ENCODE measurements at regions not wholly inside any gene's neighbourhood (a gene's known extent, or its start where the extent isn't known, plus 50 kb on each side); places are given as distances from the start of the nearest gene placed in this dataset.

DNA sequence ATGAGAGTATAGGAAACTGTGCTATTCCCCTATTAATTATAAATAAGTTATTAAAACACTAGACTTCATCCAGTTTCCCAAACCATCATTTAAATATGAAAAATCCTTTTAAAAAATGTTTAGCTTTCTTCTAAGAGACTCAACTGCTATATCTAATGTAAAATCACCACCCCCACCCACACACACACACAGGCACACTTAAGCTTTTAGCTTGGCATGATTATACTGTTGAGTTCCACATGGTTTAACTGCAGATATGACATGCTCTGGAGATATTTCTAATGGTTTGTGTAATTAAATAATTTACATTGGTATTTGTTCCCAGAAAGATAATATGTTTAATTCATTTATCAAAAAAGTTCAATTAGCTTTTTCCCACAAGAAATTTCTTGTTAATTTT is 1700.1 kb upstream of the SLC10A2 start:
- Mint-ChIP-seq H3K4me3 (no peak overlapping the region), H3K4me1 (peaks cover 0 to 12% (median 5%) of the 10 kb centered on the region in 7 donors), H3K27ac (no peak overlapping the region), H3K27me3 (peaks cover 0 to 9% (median 4%) of the 10 kb centered on the region in 5 donors), H3K9me3 (peaks cover 0 to 2% (median 0%) of the 10 kb centered on the region in 11 donors), H3K36me3 (no peaks in the 10 kb centered on the region)
- no peaks in the 10 kb centered on the region for H3K27me3 ChIP-seq (ENCODE audit: control insufficient read depth in 2 of 2, insufficient read depth in 2 of 2, low read length in 2 of 2)
- no peak overlapping the region for H3K4me3 ChIP-seq (ENCODE audit: low read length)
- intact Hi-C loops (cut with micrococcal nuclease): no loop called here
- H3K4me1 ChIP-seq (ENCODE audit: control insufficient read depth in 2 of 2, insufficient read depth in 2 of 2, low read length in 2 of 2): no peaks in the 10 kb centered on the region
- CTCF ChIA-PET: no interaction called here
- H3K36me3 ChIP-seq (ENCODE audit: control insufficient read depth in 2 of 3, insufficient read depth in 3 of 3, low read length in 3 of 3): no peaks in the 10 kb centered on the region
- no peak overlapping the region for H3K27ac ChIP-seq (ENCODE audit: low read depth, low read length)
- DNase-seq: no peak
- POLR2A ChIA-PET: no interaction called here
- H3K9me3 ChIP-seq (ENCODE audit: control insufficient read depth in 2 of 3, low read length in 3 of 3): no peaks in the 10 kb centered on the region
- no peak for ATAC-seq

DNA sequence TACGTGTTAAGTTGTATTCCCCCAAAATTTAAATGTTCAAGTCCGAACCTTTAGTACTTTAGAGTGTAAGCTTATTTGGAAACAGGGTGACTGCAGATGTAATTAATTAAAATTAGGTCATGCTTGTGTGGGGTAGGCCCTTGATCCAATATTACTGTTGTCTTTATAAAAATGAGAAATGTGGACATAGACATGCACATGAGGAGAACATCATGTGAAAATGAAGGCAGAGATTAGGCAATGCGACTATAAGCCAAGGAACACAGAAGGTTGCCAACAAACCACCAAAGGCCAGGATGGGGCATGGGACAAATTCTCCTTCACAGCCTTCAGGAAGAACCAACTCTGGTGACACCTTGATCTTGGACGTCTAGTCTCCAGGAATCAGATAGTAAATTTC is 1698.4 kb upstream of the SLC10A2 start:
- no peak for DNase-seq
- ATAC-seq: no peak
- Mint-ChIP-seq H3K9me3 (peaks cover 0 to 2% (median 0%) of the 10 kb centered on the region in 11 donors), H3K4me1 (peaks cover 0 to 8% (median 3%) of the 10 kb centered on the region in 7 donors), H3K36me3 (no peaks in the 10 kb centered on the region), H3K27me3 (peaks cover 0 to 11% (median under 1%) of the 10 kb centered on the region in 5 donors), H3K27ac (no peak overlapping the region), H3K4me3 (no peak overlapping the region)
- H3K27me3 ChIP-seq (ENCODE audit: control insufficient read depth in 2 of 2, insufficient read depth in 2 of 2, low read length in 2 of 2): no peaks in the 10 kb centered on the region
- no peak overlapping the region for H3K27ac ChIP-seq (ENCODE audit: low read depth, low read length)
- H3K4me3 ChIP-seq (ENCODE audit: low read length): no peak overlapping the region
- ChIA-PET POLR2A (no interaction called here), CTCF (interaction anchor here (1.0 kb wide), 1 partner anchor 24 kb away, joined by 3 read pairs; no protein-coding TSS in a partner anchor)
- intact Hi-C loops (cut with micrococcal nuclease): no loop called here
- no peaks in the 10 kb centered on the region for H3K36me3 ChIP-seq (ENCODE audit: control insufficient read depth in 2 of 3, insufficient read depth in 3 of 3, low read length in 3 of 3)
- no peaks in the 10 kb centered on the region for H3K4me1 ChIP-seq (ENCODE audit: control insufficient read depth in 2 of 2, insufficient read depth in 2 of 2, low read length in 2 of 2)
- H3K9me3 ChIP-seq (ENCODE audit: control insufficient read depth in 2 of 3, low read length in 3 of 3): no peaks in the 10 kb centered on the region

DNA sequence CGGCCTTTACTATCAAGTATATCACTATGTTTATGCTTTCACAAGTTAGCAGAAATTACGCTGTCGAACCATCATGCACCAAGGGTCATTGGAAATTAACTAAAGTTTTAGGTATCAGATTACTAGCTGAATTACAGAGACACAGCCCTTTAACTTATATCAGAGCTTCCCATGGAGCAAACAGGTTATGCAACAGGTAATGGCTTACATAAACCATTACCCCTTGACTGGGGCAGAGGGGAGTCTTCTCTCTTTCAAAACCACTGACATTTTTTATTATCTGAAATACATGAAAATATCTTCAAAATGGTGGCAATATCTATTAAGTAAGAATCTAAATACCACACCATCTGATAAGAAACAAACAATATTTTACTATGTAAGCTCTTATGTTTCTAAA is 1692.9 kb upstream of the SLC10A2 start:
- Mint-ChIP-seq H3K27ac (no peak overlapping the region), H3K4me1 (peaks cover 0 to 3% (median 0%) of the 10 kb centered on the region in 7 donors), H3K4me3 (no peak overlapping the region), H3K9me3 (peaks cover 0 to 2% (median 0%) of the 10 kb centered on the region in 11 donors), H3K36me3 (no peaks in the 10 kb centered on the region), H3K27me3 (peaks cover 0 to 11% (median 0%) of the 10 kb centered on the region in 5 donors)
- intact Hi-C loops (cut with micrococcal nuclease): no loop called here
- H3K4me3 ChIP-seq (ENCODE audit: low read length): no peak overlapping the region
- CTCF ChIA-PET: no interaction called here
- POLR2A ChIA-PET: no interaction called here
- no peak for DNase-seq
- no peak overlapping the region for H3K27ac ChIP-seq (ENCODE audit: low read depth, low read length)
- H3K9me3 ChIP-seq (ENCODE audit: control insufficient read depth in 2 of 3, low read length in 3 of 3): no peaks in the 10 kb centered on the region
- ATAC-seq: no peak
- H3K36me3 ChIP-seq (ENCODE audit: control insufficient read depth in 2 of 3, insufficient read depth in 3 of 3, low read length in 3 of 3): no peaks in the 10 kb centered on the region
- H3K27me3 ChIP-seq (ENCODE audit: control insufficient read depth in 2 of 2, insufficient read depth in 2 of 2, low read length in 2 of 2): no peaks in the 10 kb centered on the region
- no peaks in the 10 kb centered on the region for H3K4me1 ChIP-seq (ENCODE audit: control insufficient read depth in 2 of 2, insufficient read depth in 2 of 2, low read length in 2 of 2)

DNA sequence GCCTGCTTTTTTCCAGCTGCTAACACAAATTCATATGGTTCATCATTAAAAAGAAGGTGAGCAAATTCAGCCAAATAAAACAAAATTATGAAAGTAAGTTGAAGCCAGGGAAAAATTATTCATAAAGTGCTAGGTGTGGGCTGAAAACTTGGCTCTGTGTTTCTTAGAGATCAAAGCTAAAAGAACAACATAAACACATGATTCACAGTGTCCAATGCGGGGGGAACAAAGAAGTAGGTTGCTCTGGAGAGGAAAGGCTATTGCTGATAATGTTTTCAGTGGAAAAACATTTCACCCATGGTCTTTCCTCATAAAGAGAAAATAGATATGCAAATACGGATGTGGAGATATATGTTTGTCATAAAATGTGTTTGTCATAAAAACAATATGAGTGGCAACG is 1691.5 kb upstream of the SLC10A2 start:
- no peak overlapping the region for H3K27ac ChIP-seq (ENCODE audit: low read depth, low read length)
- H3K4me1 ChIP-seq (ENCODE audit: control insufficient read depth in 2 of 2, insufficient read depth in 2 of 2, low read length in 2 of 2): no peaks in the 10 kb centered on the region
- no peaks in the 10 kb centered on the region for H3K27me3 ChIP-seq (ENCODE audit: control insufficient read depth in 2 of 2, insufficient read depth in 2 of 2, low read length in 2 of 2)
- no peak overlapping the region for H3K4me3 ChIP-seq (ENCODE audit: low read length)
- POLR2A ChIA-PET: no interaction called here
- CTCF ChIA-PET: no interaction called here
- ATAC-seq: no peak
- Mint-ChIP-seq H3K4me3 (no peak overlapping the region), H3K27me3 (peaks cover 0 to 11% (median 0%) of the 10 kb centered on the region in 5 donors), H3K9me3 (peaks cover 0 to 2% (median 0%) of the 10 kb centered on the region in 11 donors), H3K36me3 (no peaks in the 10 kb centered on the region), H3K27ac (no peak overlapping the region), H3K4me1 (peaks cover 0 to 3% (median 0%) of the 10 kb centered on the region in 7 donors)
- H3K9me3 ChIP-seq (ENCODE audit: control insufficient read depth in 2 of 3, low read length in 3 of 3): no peaks in the 10 kb centered on the region
- intact Hi-C loops (cut with micrococcal nuclease): no loop called here
- H3K36me3 ChIP-seq (ENCODE audit: control insufficient read depth in 2 of 3, insufficient read depth in 3 of 3, low read length in 3 of 3): no peaks in the 10 kb centered on the region
- no peak for DNase-seq

DNA sequence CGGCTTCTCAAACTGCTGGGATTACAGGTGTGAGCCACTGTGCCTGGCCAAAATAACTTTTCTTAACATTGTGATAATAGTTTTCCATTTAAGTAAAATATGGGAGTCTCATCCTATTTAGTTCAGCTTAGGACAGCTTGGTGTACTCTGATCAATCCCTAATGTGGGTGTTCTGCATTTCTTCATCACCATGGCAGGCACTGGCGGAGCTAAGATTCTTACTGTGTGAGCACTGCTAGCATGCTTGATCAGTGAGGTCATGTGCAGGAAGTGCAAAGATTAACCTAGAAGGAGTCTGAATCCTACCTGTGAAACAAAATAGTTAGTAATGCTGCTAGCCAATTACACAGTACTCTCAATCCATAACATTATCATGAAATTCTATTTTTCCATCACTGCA is 1684.2 kb upstream of the SLC10A2 start:
- H3K4me1 ChIP-seq (ENCODE audit: control insufficient read depth in 2 of 2, insufficient read depth in 2 of 2, low read length in 2 of 2): no peaks in the 10 kb centered on the region
- Mint-ChIP-seq H3K9me3 (peaks cover 0 to 3% (median 0%) of the 10 kb centered on the region in 11 donors), H3K27me3 (peaks cover 0 to 6% (median 0%) of the 10 kb centered on the region in 5 donors), H3K36me3 (no peaks in the 10 kb centered on the region), H3K27ac (no peak overlapping the region), H3K4me3 (no peak overlapping the region), H3K4me1 (no peaks in the 10 kb centered on the region)
- H3K27ac ChIP-seq (ENCODE audit: low read depth, low read length): no peak overlapping the region
- H3K4me3 ChIP-seq (ENCODE audit: low read length): no peak overlapping the region
- no peaks in the 10 kb centered on the region for H3K27me3 ChIP-seq (ENCODE audit: control insufficient read depth in 2 of 2, insufficient read depth in 2 of 2, low read length in 2 of 2)
- ChIA-PET POLR2A (no interaction called here), CTCF (no interaction called here)
- H3K36me3 ChIP-seq (ENCODE audit: control insufficient read depth in 2 of 3, insufficient read depth in 3 of 3, low read length in 3 of 3): no peaks in the 10 kb centered on the region
- DNase-seq (no peak), ATAC-seq (no peak)
- H3K9me3 ChIP-seq (ENCODE audit: control insufficient read depth in 2 of 3, low read length in 3 of 3): no peaks in the 10 kb centered on the region
- intact Hi-C loops (cut with micrococcal nuclease): no loop called here

DNA sequence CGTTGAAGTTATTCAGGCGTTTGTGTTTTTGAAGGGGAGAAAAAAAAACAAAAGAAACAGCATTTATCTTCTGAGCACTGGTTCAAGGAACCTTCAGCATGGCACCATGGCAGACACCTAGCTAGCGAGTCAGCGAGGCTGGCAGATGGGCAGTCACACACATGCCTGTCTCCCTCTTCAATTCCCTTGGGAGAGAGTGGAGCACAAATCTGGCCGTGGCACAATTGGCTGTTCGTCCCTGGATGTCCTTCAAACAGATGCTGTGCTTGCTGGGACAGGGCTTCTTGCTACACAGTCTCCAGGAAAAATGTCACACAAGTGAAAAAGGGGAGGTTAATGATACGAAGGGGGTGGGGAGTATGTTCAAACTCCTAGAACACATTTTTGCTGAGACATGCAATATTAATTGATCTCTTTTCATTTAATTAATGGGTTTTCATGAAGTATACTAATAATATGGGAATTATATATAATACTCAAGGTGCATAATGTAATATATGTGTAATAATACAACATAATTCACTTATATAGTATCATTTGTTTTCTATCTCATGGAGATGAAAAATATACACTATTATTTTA is 1674.5 kb upstream of the SLC10A2 start:
- H3K27me3 Mint-ChIP-seq: peaks cover 0 to 10% (median 0%) of the 10 kb centered on the region in 5 donors
- Histone ChIP-seq H3K4me3 (ENCODE audit: low read length) (no peak overlapping the region), H3K36me3 (ENCODE audit: control insufficient read depth in 2 of 3, insufficient read depth in 3 of 3, low read length in 3 of 3) (no peaks in the 10 kb centered on the region), H3K27ac (ENCODE audit: low read depth, low read length) (no peak overlapping the region), H3K9me3 (ENCODE audit: control insufficient read depth in 2 of 3, low read length in 3 of 3) (no peaks in the 10 kb centered on the region), H3K27me3 (ENCODE audit: control insufficient read depth in 2 of 2, insufficient read depth in 2 of 2, low read length in 2 of 2) (no peaks in the 10 kb centered on the region), H3K4me1 (ENCODE audit: control insufficient read depth in 2 of 2, insufficient read depth in 2 of 2, low read length in 2 of 2) (no peaks in the 10 kb centered on the region)
- POLR2A ChIA-PET: no interaction called here
- intact Hi-C loops (cut with micrococcal nuclease): no loop called here
- H3K36me3 Mint-ChIP-seq: no peaks in the 10 kb centered on the region
- no peaks in the 10 kb centered on the region for H3K4me1 Mint-ChIP-seq
- DNase-seq (no peak), ATAC-seq (no peak)
- peaks cover 0 to 3% (median 0%) of the 10 kb centered on the region in 11 donors for H3K9me3 Mint-ChIP-seq
- CTCF ChIA-PET: interaction anchor here (1.2 kb wide), 1 partner anchor 24 kb away, joined by 3 read pairs; no protein-coding TSS in a partner anchor
- H3K4me3 Mint-ChIP-seq: no peak overlapping the region
- no peak overlapping the region for H3K27ac Mint-ChIP-seq

DNA sequence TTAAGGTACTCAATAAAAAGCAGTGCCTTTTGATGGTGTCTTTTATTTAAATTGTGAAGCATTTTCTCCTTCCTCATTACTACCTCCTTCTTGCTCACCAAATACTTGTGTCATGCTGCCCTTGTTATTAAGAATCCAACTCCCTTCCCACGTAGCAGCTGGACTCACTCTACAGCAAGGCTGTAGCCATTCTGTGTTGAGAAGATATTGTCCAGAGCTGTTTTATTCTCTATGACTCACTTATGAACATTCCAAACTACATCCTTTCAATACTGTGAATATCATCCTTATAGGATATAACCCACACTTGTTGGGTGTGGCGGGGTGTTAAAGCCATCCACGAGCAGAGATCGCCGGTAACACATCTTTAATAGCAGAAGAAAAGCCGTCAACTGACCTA is 1671.5 kb upstream of the SLC10A2 start:
- ChIA-PET POLR2A (no interaction called here), CTCF (no interaction called here)
- no peaks in the 10 kb centered on the region for H3K36me3 ChIP-seq (ENCODE audit: control insufficient read depth in 2 of 3, insufficient read depth in 3 of 3, low read length in 3 of 3)
- H3K27me3 Mint-ChIP-seq: peaks cover 0 to 10% (median 0%) of the 10 kb centered on the region in 5 donors
- no peaks in the 10 kb centered on the region for H3K9me3 ChIP-seq (ENCODE audit: control insufficient read depth in 2 of 3, low read length in 3 of 3)
- H3K36me3 Mint-ChIP-seq: no peaks in the 10 kb centered on the region
- no peak overlapping the region for H3K4me3 Mint-ChIP-seq
- no peak overlapping the region for H3K27ac Mint-ChIP-seq
- H3K4me1 Mint-ChIP-seq: no peaks in the 10 kb centered on the region
- H3K4me1 ChIP-seq (ENCODE audit: control insufficient read depth in 2 of 2, insufficient read depth in 2 of 2, low read length in 2 of 2): no peaks in the 10 kb centered on the region
- intact Hi-C loops (cut with micrococcal nuclease): no loop called here
- ATAC-seq (no peak), DNase-seq (no peak)
- peaks cover 0 to 3% (median 0%) of the 10 kb centered on the region in 11 donors for H3K9me3 Mint-ChIP-seq
- no peak overlapping the region for H3K27ac ChIP-seq (ENCODE audit: low read depth, low read length)
- H3K27me3 ChIP-seq (ENCODE audit: control insufficient read depth in 2 of 2, insufficient read depth in 2 of 2, low read length in 2 of 2): no peaks in the 10 kb centered on the region
- H3K4me3 ChIP-seq (ENCODE audit: low read length): no peak overlapping the region
